Mucosa of rectum (tissue), 2 donors: ENCODE measurements at regions not wholly inside any gene's neighbourhood (a gene's known extent, or its start where the extent isn't known, plus 50 kb on each side); places are given as distances from the start of the nearest gene placed in this dataset.

Experiments used
- H3K27ac ChIP-seq, 2 donors: one replicate each; pipeline ENCODE4 v1.7.0; 2013; ENCODE audit warnings: inconsistent platforms in 2 of 2, low read depth in 2 of 2, low read length in 2 of 2
- H3K27me3 ChIP-seq, 2 donors: one replicate each; pipeline ENCODE4 v1.7.0; 2013; ENCODE audit warnings: low read length in 2 of 2; ENCODE audit not compliant: control insufficient read depth in 2 of 2, insufficient read depth in 2 of 2
- H3K36me3 ChIP-seq, 2 donors: one replicate each; pipeline ENCODE4 v1.7.0; 2013; ENCODE audit warnings: low read length in 2 of 2; ENCODE audit not compliant: control insufficient read depth in 2 of 2, insufficient read depth in 2 of 2
- H3K4me1 ChIP-seq, 2 donors: one replicate each; pipeline ENCODE4 v1.7.0; 2013; ENCODE audit warnings: low read length in 2 of 2, mild to moderate bottlenecking in 1 of 2; ENCODE audit not compliant: control insufficient read depth in 2 of 2, insufficient read depth in 2 of 2
- H3K4me3 ChIP-seq, 2 donors: one replicate each; pipeline ENCODE4 v1.7.0; 2013; ENCODE audit warnings: low read length in 2 of 2
- H3K9ac ChIP-seq, 2 donors: one replicate each; pipeline ENCODE4 v1.7.0; 2013; ENCODE audit warnings: low read length in 2 of 2, low read depth in 1 of 2, mild to moderate bottlenecking in 1 of 2
- H3K9me3 ChIP-seq, 2 donors: one replicate each; pipeline ENCODE4 v1.7.0; 2013; ENCODE audit warnings: low read length in 2 of 2; ENCODE audit not compliant: control insufficient read depth in 2 of 2
- donor health status: healthy.
- donor health status: Normal muscosa, but diverticular disease.

GRCh38 chr2:160783474-160783873, 289.9 kb upstream of the RBMS1 start:
- no peak overlapping the region for H3K4me3 ChIP-seq
- no peaks in the 10 kb centered on the region for H3K4me1 ChIP-seq
- no peaks in the 10 kb centered on the region for H3K27me3 ChIP-seq
- H3K9me3 ChIP-seq = peaks cover 0 to 2% of the 10 kb centered on the region in 2 donors
- no peak overlapping the region for H3K27ac ChIP-seq
- no peak overlapping the region for H3K9ac ChIP-seq
- no peaks in the 10 kb centered on the region for H3K36me3 ChIP-seq

- H3K9me3 ChIP-seq = peaks cover 0 to 2% of the 10 kb centered on the region in 2 donors
- H3K36me3 ChIP-seq = no peaks in the 10 kb centered on the region
- H3K9ac ChIP-seq = no peak overlapping the region
- no peak overlapping the region for H3K27ac ChIP-seq
- H3K27me3 ChIP-seq = no peaks in the 10 kb centered on the region
- no peak overlapping the region for H3K4me3 ChIP-seq
- no peaks in the 10 kb centered on the region for H3K4me1 ChIP-seq
Observed at GRCh38 chr2:160784034-160784433, 290.4 kb upstream of the RBMS1 start.

- no peaks in the 10 kb centered on the region for H3K4me1 ChIP-seq
- H3K9ac ChIP-seq = no peak overlapping the region
- no peaks in the 10 kb centered on the region for H3K27me3 ChIP-seq
- H3K27ac ChIP-seq = no peak overlapping the region
- no peak overlapping the region for H3K4me3 ChIP-seq
- H3K9me3 ChIP-seq = no peaks in the 10 kb centered on the region
- no peaks in the 10 kb centered on the region for H3K36me3 ChIP-seq
Observed at GRCh38 chr2:160790738-160791137, 297.1 kb upstream of the RBMS1 start.

- H3K9ac ChIP-seq = no peak overlapping the region
- H3K27me3 ChIP-seq = no peaks in the 10 kb centered on the region
- H3K4me3 ChIP-seq = no peak overlapping the region
- no peaks in the 10 kb centered on the region for H3K4me1 ChIP-seq
- H3K27ac ChIP-seq = no peak overlapping the region
- no peaks in the 10 kb centered on the region for H3K9me3 ChIP-seq
- H3K36me3 ChIP-seq = no peaks in the 10 kb centered on the region
Observed at GRCh38 chr2:160791884-160792283, 298.3 kb upstream of the RBMS1 start.

- H3K4me1 ChIP-seq = no peaks in the 10 kb centered on the region
- H3K36me3 ChIP-seq = no peaks in the 10 kb centered on the region
- H3K27ac ChIP-seq = no peak overlapping the region
- no peaks in the 10 kb centered on the region for H3K27me3 ChIP-seq
- H3K4me3 ChIP-seq = no peak overlapping the region
- H3K9ac ChIP-seq = no peak overlapping the region
- H3K9me3 ChIP-seq = no peaks in the 10 kb centered on the region
Observed at GRCh38 chr2:160792837-160793236, 299.2 kb upstream of the RBMS1 start.

- Histone ChIP-seq H3K9ac (no peak overlapping the region), H3K27me3 (no peaks in the 10 kb centered on the region), H3K4me1 (no peaks in the 10 kb centered on the region), H3K27ac (no peak overlapping the region), H3K9me3 (no peaks in the 10 kb centered on the region), H3K4me3 (no peak overlapping the region), H3K36me3 (no peaks in the 10 kb centered on the region)
Observed at GRCh38 chr2:160794926-160795325, 301.3 kb upstream of the RBMS1 start.

GRCh38 chr2:160803881-160804280, 310.3 kb upstream of the RBMS1 start:
- Histone ChIP-seq H3K27me3 (no peaks in the 10 kb centered on the region), H3K27ac (no peak overlapping the region), H3K9ac (no peak overlapping the region), H3K9me3 (no peaks in the 10 kb centered on the region), H3K4me1 (no peaks in the 10 kb centered on the region), H3K36me3 (no peaks in the 10 kb centered on the region), H3K4me3 (no peak overlapping the region)

- Histone ChIP-seq H3K36me3 (no peaks in the 10 kb centered on the region), H3K9ac (no peak overlapping the region), H3K4me1 (no peaks in the 10 kb centered on the region), H3K9me3 (no peaks in the 10 kb centered on the region), H3K27me3 (no peaks in the 10 kb centered on the region), H3K27ac (no peak overlapping the region), H3K4me3 (no peak overlapping the region)
Observed at GRCh38 chr2:160810406-160810805, 316.8 kb upstream of the RBMS1 start.

- Histone ChIP-seq H3K36me3 (no peaks in the 10 kb centered on the region), H3K4me3 (no peak overlapping the region), H3K9me3 (no peaks in the 10 kb centered on the region), H3K9ac (no peak overlapping the region), H3K27ac (no peak overlapping the region), H3K4me1 (no peaks in the 10 kb centered on the region), H3K27me3 (no peaks in the 10 kb centered on the region)
Observed at GRCh38 chr2:160812830-160813505, 319.4 kb upstream of the RBMS1 start.

GRCh38 chr2:160813506-160813858, 319.9 kb upstream of the RBMS1 start:
- H3K9ac ChIP-seq = no peak overlapping the region
- H3K36me3 ChIP-seq = no peaks in the 10 kb centered on the region
- no peak overlapping the region for H3K27ac ChIP-seq
- H3K9me3 ChIP-seq = no peaks in the 10 kb centered on the region
- H3K4me1 ChIP-seq = no peaks in the 10 kb centered on the region
- H3K27me3 ChIP-seq = no peaks in the 10 kb centered on the region
- no peak overlapping the region for H3K4me3 ChIP-seq
